Activated naive CD4-positive, alpha-beta T cell treated with anti-CD3 and anti-CD28 coated beads for 36 hours (primary cell): ENCODE measurements at regions not wholly inside any gene's neighbourhood (a gene's known extent, or its start where the extent isn't known, plus 50 kb on each side); places are given as distances from the start of the nearest gene placed in this dataset.

Experiments used
- CTCF ChIA-PET: fragments of 350-600 bp; sonication (Branson Sonifier 250); formaldehyde crosslinking; loops from one replicate; lab custom pipeline; 2021; ENCODE audit warnings: antibody characterized with exemption; lab: Charles Lee
- DNase-seq: peaks from one replicate; pipeline ENCODE4 v3.0.0-alpha.2; 2020
- H3K27ac Mint-ChIP-seq: one replicate; pipeline ENCODE4 v1.8.0; 2021; ENCODE audit warnings: mild to moderate bottlenecking, mixed read lengths
- H3K27me3 Mint-ChIP-seq: one replicate; pipeline ENCODE4 v1.8.0; 2021; ENCODE audit warnings: low read depth, mixed read lengths
- H3K36me3 Mint-ChIP-seq: one replicate; pipeline ENCODE4 v1.8.0; 2021; ENCODE audit warnings: low read depth, mixed read lengths
- H3K4me1 Mint-ChIP-seq: one replicate; pipeline ENCODE4 v1.8.0; 2021; ENCODE audit warnings: low read depth, mixed read lengths
- H3K4me3 Mint-ChIP-seq: one replicate; pipeline ENCODE4 v1.8.0; 2021; ENCODE audit warnings: mild to moderate bottlenecking, moderate library complexity, mixed read lengths
- H3K9me3 Mint-ChIP-seq: one replicate; pipeline ENCODE4 v1.8.0; 2021; ENCODE audit warnings: mixed read lengths
- intact Hi-C: fragments of 100-400 bp; cut with micrococcal nuclease; formaldehyde crosslinking; loops from one replicate; pipeline ENCODE4 v1.15.1; 2023

GRCh38 chr5:163172540-163173338 lies 264.7 kb upstream of the CCNG1 start:
- no peaks in the 10 kb centered on the region for H3K4me1 Mint-ChIP-seq
- intact Hi-C loops = no loop called here
- H3K4me3 Mint-ChIP-seq = no peak overlapping the region
- peaks cover 17% of the 10 kb centered on the region for H3K9me3 Mint-ChIP-seq
- no peak overlapping the region for H3K27ac Mint-ChIP-seq
- no peaks in the 10 kb centered on the region for H3K36me3 Mint-ChIP-seq
- CTCF ChIA-PET = no interaction called here
- H3K27me3 Mint-ChIP-seq = no peaks in the 10 kb centered on the region
- DNase-seq = no peak

DNA sequence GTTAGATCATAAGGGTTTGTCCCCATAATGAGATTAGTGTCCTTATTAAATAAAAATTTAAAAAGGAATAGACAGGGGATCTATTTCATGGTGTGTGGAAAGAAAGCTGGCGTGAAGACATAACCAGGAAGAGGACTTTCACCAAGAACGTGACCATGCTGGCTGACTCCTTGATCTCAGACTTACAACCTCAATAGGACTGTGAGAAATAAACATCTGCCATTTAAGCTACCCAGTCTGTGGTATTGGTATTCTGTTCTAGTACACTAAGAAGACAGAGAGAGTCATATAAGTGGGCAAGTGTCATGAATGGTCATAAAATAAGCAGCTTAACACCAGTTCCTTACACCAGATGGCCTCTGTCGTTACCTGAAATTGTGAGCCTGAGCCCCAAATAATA lies 259.4 kb upstream of the CCNG1 start:
- CTCF ChIA-PET = no interaction called here
- no peak overlapping the region for H3K4me3 Mint-ChIP-seq
- H3K27me3 Mint-ChIP-seq = no peaks in the 10 kb centered on the region
- H3K27ac Mint-ChIP-seq = no peak overlapping the region
- peaks cover 8% of the 10 kb centered on the region for H3K9me3 Mint-ChIP-seq
- no peak for DNase-seq
- H3K36me3 Mint-ChIP-seq = no peaks in the 10 kb centered on the region
- intact Hi-C loops = no loop called here
- H3K4me1 Mint-ChIP-seq = no peaks in the 10 kb centered on the region

DNA sequence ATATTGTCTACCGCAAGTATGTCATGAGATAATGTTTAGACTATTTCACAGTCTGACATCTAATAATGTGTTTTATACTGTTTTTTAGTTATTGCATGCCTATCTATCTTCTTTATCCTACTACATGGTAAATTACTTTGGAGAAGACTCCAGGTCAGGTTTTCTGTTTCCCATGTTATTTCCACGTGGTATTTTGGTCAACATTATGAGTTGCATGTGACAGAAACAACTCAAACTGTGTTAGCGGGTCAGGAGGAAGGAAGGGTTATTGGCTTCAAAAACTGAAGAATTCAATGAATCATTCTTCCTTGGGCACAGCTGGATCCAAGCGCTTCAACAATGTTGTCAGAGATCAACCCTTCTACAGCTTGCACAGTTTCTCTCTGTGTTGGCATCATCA lies 252.1 kb upstream of the CCNG1 start:
- Mint-ChIP-seq H3K27me3 (no peaks in the 10 kb centered on the region), H3K27ac (no peak overlapping the region), H3K4me1 (no peaks in the 10 kb centered on the region), H3K36me3 (no peaks in the 10 kb centered on the region), H3K4me3 (no peak overlapping the region), H3K9me3 (peaks cover 20% of the 10 kb centered on the region)
- CTCF ChIA-PET = no interaction called here
- DNase-seq = no peak
- intact Hi-C loops = no loop called here

DNA sequence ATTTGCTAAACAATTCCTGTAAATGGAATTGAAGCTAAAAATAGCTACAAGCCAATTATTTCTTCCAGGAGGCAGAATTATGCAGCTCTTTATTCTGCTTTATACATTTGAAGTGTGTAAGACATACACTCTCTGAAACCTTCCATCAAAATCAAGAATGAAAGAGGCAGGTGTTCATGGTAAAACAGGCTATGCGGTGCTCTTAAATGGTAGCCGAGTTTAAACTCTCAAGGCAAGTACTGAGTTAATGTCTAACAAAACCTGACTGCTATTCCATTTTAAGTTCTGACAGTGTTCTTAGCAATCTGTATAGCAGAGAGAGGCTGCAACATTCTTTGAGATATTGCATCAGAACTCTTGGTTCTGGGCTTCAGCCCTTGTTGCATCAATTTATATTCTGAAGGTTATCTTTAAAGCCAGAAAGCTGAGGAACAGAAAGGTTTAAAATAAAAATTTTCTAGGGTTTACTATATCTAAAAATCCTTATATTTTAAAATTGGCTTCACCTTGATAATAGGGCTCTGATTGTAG lies 248.3 kb upstream of the CCNG1 start:
- Mint-ChIP-seq H3K4me3 (no peak overlapping the region), H3K9me3 (peaks cover 12% of the 10 kb centered on the region), H3K36me3 (no peaks in the 10 kb centered on the region), H3K4me1 (no peaks in the 10 kb centered on the region), H3K27ac (no peak overlapping the region), H3K27me3 (no peaks in the 10 kb centered on the region)
- intact Hi-C loops = no loop called here
- no peak for DNase-seq
- CTCF ChIA-PET = no interaction called here

- no peaks in the 10 kb centered on the region for H3K36me3 Mint-ChIP-seq
- CTCF ChIA-PET = no interaction called here
- H3K27me3 Mint-ChIP-seq = no peaks in the 10 kb centered on the region
- intact Hi-C loops = no loop called here
- H3K4me3 Mint-ChIP-seq = no peak overlapping the region
- no peaks in the 10 kb centered on the region for H3K4me1 Mint-ChIP-seq
- peaks cover 13% of the 10 kb centered on the region for H3K9me3 Mint-ChIP-seq
- DNase-seq = no peak
- H3K27ac Mint-ChIP-seq = no peak overlapping the region
Measured at GRCh38 chr5:163190283-163190682, 247.1 kb upstream of the CCNG1 start.

GRCh38 chr5:163190784-163191183 lies 246.6 kb upstream of the CCNG1 start:
- CTCF ChIA-PET = no interaction called here
- H3K4me1 Mint-ChIP-seq = no peaks in the 10 kb centered on the region
- no peaks in the 10 kb centered on the region for H3K36me3 Mint-ChIP-seq
- no peaks in the 10 kb centered on the region for H3K27me3 Mint-ChIP-seq
- H3K9me3 Mint-ChIP-seq = peaks cover 8% of the 10 kb centered on the region
- intact Hi-C loops = no loop called here
- no peak overlapping the region for H3K4me3 Mint-ChIP-seq
- H3K27ac Mint-ChIP-seq = no peak overlapping the region
- DNase-seq = no peak

DNA sequence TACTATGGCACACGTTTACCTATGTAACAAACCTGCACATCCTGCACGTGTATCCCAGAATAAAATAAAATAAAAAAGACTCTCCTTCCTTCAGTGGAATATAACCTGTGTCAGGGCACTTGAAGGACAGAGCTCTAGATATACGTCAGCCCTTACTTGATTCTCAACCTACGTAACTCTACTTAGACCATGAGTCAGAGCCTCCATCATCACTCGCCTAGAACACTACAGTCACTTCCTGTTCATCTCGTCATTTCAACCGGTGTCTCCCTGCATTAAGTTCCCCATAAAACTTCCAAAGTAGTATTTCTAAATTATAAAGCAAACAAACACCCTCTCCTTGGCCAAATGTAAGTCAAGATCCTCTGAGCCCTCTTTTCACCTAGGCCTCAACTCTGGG lies 243.5 kb upstream of the CCNG1 start:
- no peak overlapping the region for H3K27ac Mint-ChIP-seq
- intact Hi-C loops = no loop called here
- H3K9me3 Mint-ChIP-seq = peaks cover 4% of the 10 kb centered on the region
- no peaks in the 10 kb centered on the region for H3K36me3 Mint-ChIP-seq
- no peaks in the 10 kb centered on the region for H3K4me1 Mint-ChIP-seq
- DNase-seq = no peak
- no peak overlapping the region for H3K4me3 Mint-ChIP-seq
- H3K27me3 Mint-ChIP-seq = no peaks in the 10 kb centered on the region
- CTCF ChIA-PET = no interaction called here

DNA sequence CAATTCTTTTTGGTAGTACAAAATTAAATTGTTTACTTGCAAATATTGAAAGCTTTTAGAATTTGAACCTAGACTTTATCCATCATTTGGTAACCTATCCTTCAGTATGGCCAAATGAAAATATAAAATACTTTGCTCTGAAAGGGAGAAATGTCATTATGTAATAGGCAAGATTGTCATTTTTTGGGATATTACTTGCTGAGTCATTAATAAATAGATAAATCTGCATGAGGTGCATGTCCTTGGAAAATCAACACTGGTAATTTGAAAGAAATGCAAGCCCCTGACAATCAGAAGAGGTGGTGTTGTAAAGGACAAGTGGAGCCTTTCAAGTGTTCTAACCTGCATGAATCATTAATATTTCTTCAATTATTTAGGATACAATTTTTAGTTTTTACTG lies 231.8 kb upstream of the CCNG1 start:
- CTCF ChIA-PET = no interaction called here
- H3K27ac Mint-ChIP-seq = no peak overlapping the region
- H3K36me3 Mint-ChIP-seq = no peaks in the 10 kb centered on the region
- H3K4me3 Mint-ChIP-seq = no peak overlapping the region
- no peaks in the 10 kb centered on the region for H3K27me3 Mint-ChIP-seq
- no peak for DNase-seq
- peaks cover 6% of the 10 kb centered on the region for H3K9me3 Mint-ChIP-seq
- intact Hi-C loops = no loop called here
- no peaks in the 10 kb centered on the region for H3K4me1 Mint-ChIP-seq

DNA sequence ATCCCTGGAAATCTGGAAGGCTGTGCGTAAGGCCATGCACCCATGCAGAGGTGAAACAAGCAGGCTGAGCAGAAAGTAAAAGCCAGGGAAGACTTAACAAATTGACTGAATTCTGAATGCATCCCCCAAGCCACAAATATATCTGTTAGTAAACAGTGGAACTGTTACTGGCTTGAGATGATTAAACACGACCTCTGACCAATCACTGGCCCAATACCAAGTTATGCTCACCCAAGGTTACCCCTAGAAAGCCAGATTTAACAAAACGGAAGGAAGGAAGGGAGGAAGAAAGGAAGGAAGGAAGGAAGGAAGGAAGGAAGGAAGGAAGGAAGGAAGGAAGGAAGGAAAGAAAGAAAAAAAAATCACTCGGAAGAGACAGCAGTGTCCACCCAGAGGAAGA lies 215.8 kb upstream of the CCNG1 start:
- DNase-seq = no peak
- Mint-ChIP-seq H3K9me3 (peaks cover 6% of the 10 kb centered on the region), H3K27ac (no peak overlapping the region), H3K4me1 (no peaks in the 10 kb centered on the region), H3K27me3 (no peaks in the 10 kb centered on the region), H3K36me3 (no peaks in the 10 kb centered on the region), H3K4me3 (no peak overlapping the region)
- intact Hi-C loops = no loop called here
- CTCF ChIA-PET = no interaction called here

DNA sequence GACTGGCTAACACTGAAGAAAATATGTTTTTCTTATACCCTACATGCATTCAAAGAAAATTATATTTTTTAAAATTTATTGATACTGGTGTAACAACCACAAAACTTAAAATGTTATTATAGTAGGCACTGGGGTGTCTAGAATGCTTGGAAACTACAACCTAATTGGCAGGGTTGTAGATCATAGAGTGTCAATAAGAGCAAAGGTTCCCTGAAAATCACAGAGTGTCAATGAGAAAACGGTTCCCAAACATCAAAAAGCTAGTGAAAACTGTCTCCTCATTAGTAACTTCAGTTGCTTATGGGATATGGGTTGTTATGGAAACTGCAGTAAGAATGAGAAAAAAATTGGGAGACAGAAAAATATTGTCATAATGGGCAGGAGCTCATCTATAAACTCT lies 214.4 kb upstream of the CCNG1 start:
- H3K27me3 Mint-ChIP-seq = no peaks in the 10 kb centered on the region
- peaks cover 6% of the 10 kb centered on the region for H3K9me3 Mint-ChIP-seq
- H3K27ac Mint-ChIP-seq = no peak overlapping the region
- H3K4me3 Mint-ChIP-seq = no peak overlapping the region
- CTCF ChIA-PET = no interaction called here
- intact Hi-C loops = no loop called here
- H3K36me3 Mint-ChIP-seq = no peaks in the 10 kb centered on the region
- DNase-seq = no peak
- no peaks in the 10 kb centered on the region for H3K4me1 Mint-ChIP-seq

- H3K9me3 Mint-ChIP-seq = peaks cover 1% of the 10 kb centered on the region
- no peak overlapping the region for H3K4me3 Mint-ChIP-seq
- no peak overlapping the region for H3K27ac Mint-ChIP-seq
- intact Hi-C loops = no loop called here
- H3K36me3 Mint-ChIP-seq = no peaks in the 10 kb centered on the region
- H3K4me1 Mint-ChIP-seq = no peaks in the 10 kb centered on the region
- peaks cover 2% of the 10 kb centered on the region for H3K27me3 Mint-ChIP-seq
- no peak for DNase-seq
- CTCF ChIA-PET = no interaction called here
Measured at GRCh38 chr5:163244445-163244987, 192.9 kb upstream of the CCNG1 start.

GRCh38 chr5:163245584-163245983 lies 191.8 kb upstream of the CCNG1 start:
- H3K4me3 Mint-ChIP-seq = no peak overlapping the region
- peaks cover 1% of the 10 kb centered on the region for H3K9me3 Mint-ChIP-seq
- no peak for DNase-seq
- CTCF ChIA-PET = no interaction called here
- H3K27me3 Mint-ChIP-seq = peaks cover 2% of the 10 kb centered on the region
- no peak overlapping the region for H3K27ac Mint-ChIP-seq
- no peaks in the 10 kb centered on the region for H3K4me1 Mint-ChIP-seq
- no peaks in the 10 kb centered on the region for H3K36me3 Mint-ChIP-seq
- intact Hi-C loops = no loop called here

DNA sequence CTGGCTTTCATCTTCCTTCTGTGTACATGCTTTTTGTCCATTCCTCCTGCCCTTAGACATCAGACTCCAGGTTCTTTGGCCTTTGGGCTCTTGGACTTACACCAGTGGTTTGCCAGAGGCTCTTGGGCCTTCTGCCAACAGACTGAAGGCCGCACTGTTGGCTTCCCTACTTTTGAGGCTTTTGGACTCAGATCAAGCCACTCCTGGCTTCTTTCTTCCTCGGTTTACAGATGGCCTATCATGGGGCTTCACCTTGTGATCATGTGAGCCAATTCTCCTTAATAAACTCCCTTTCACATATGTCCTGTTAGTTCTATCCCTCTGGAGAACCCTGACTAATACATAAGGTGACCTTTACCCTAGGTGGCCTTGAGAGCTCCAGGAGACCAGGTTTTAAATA lies 189.1 kb upstream of the CCNG1 start:
- H3K4me1 Mint-ChIP-seq = no peaks in the 10 kb centered on the region
- no peaks in the 10 kb centered on the region for H3K9me3 Mint-ChIP-seq
- no peaks in the 10 kb centered on the region for H3K27me3 Mint-ChIP-seq
- intact Hi-C loops = no loop called here
- no peak overlapping the region for H3K4me3 Mint-ChIP-seq
- CTCF ChIA-PET = interaction anchor here (0.9 kb wide), 1 partner anchor 9 kb away, joined by 3 read pairs; no protein-coding TSS in a partner anchor
- H3K36me3 Mint-ChIP-seq = no peaks in the 10 kb centered on the region
- no peak overlapping the region for H3K27ac Mint-ChIP-seq
- no peak for DNase-seq
